ENCODE measurements at regions not wholly inside any gene's neighbourhood (a gene's known extent, or its start where the extent isn't known, plus 50 kb on each side); places are given as distances from the start of the nearest gene placed in this dataset.

DNA sequence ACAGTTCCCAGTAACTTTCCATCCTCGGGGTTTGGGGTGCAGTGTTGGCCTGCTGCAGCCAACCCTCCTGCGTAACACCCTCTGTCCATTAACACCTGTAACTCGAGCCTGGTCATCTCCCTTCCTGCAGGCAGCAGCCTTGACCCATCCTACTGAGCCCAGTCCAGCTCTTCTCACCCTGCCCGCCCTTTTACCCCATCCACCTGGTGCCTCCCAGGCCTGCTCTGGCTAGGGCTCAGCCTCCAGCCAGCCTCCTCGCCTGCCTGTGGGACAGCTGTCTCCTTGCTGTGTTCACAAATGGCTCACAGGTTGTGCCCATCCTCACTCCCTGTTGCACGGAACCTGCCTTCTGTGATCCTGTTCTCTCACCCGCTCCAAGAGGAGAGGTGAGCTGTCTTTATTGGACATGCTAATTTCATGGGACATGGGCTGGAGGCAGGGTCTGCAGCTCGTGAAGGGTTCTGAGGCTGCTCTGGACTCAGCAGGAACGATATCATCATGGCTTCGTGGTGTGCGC, 277.2 kb upstream of the TCERG1L start:
- WGBS (ENCODE audit: insufficient coverage), result 79% methylated on average over 11 of the region's 11 CpGs
- H3K36me3 ChIP-seq (ENCODE audit: control insufficient read depth, insufficient read depth, low read length), result no peaks in the 10 kb centered on the region
- no peaks in the 10 kb centered on the region for H3K4me1 ChIP-seq (ENCODE audit: control insufficient read depth, insufficient read depth, low read length)
- H3K9me3 Mint-ChIP-seq, result peaks cover 0 to 3% of the 10 kb centered on the region in 2 donors
- no peak overlapping the region for H3K4me3 ChIP-seq (ENCODE audit: low read length)
- intact Hi-C loops (cut with micrococcal nuclease), result no loop called here
- H3K27me3 Mint-ChIP-seq (ENCODE audit: low read depth in 2 of 2), result peaks cover 0 to 10% of the 10 kb centered on the region in 2 donors
- no peak overlapping the region for H3K4me3 Mint-ChIP-seq
- H3K4me1 Mint-ChIP-seq, result no peaks in the 10 kb centered on the region
- ATAC-seq (no peak), DNase-seq (no peak)
- no peak overlapping the region for H3K27ac ChIP-seq (ENCODE audit: low read length)
- no peaks in the 10 kb centered on the region for H3K9me3 ChIP-seq (ENCODE audit: control insufficient read depth, insufficient read depth, low read length)
- TF ChIP-seq, protein P1, sequence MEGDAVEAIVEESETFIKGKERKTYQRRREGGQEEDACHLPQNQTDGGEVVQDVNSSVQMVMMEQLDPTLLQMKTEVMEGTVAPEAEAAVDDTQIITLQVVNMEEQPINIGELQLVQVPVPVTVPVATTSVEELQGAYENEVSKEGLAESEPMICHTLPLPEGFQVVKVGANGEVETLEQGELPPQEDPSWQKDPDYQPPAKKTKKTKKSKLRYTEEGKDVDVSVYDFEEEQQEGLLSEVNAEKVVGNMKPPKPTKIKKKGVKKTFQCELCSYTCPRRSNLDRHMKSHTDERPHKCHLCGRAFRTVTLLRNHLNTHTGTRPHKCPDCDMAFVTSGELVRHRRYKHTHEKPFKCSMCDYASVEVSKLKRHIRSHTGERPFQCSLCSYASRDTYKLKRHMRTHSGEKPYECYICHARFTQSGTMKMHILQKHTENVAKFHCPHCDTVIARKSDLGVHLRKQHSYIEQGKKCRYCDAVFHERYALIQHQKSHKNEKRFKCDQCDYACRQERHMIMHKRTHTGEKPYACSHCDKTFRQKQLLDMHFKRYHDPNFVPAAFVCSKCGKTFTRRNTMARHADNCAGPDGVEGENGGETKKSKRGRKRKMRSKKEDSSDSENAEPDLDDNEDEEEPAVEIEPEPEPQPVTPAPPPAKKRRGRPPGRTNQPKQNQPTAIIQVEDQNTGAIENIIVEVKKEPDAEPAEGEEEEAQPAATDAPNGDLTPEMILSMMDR (IDR thresholded peaks at IDR 0.05), result no peak
- no peaks in the 10 kb centered on the region for H3K36me3 Mint-ChIP-seq
- H3K27me3 ChIP-seq (ENCODE audit: control insufficient read depth, insufficient read depth, low read length), result no peaks in the 10 kb centered on the region
- no peak overlapping the region for H3K27ac Mint-ChIP-seq

DNA sequence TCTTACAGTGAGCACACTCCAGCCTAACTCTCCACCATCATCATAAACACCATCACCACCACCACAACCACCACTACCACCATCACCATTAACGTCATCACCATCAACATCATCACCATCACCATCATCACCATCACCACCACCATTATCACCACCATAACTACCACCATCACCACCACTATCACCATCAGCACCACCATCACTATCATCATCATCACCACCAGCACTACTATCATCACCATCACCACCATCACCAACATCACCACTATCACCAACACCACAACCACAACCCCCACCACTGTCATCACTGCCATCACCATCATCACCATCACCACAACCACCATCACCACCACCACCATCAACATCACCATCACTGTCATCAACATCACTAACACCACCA, 279.0 kb upstream of the TCERG1L start:
- Mint-ChIP-seq H3K9me3 (peaks cover 0 to 3% of the 10 kb centered on the region in 2 donors), H3K36me3 (no peaks in the 10 kb centered on the region), H3K4me3 (no peak overlapping the region), H3K4me1 (no peaks in the 10 kb centered on the region), H3K27ac (no peak overlapping the region), H3K27me3 (ENCODE audit: low read depth in 2 of 2) (peaks cover 0 to 9% of the 10 kb centered on the region in 2 donors)
- Histone ChIP-seq H3K27ac (ENCODE audit: low read length) (no peak overlapping the region), H3K27me3 (ENCODE audit: control insufficient read depth, insufficient read depth, low read length) (no peaks in the 10 kb centered on the region), H3K36me3 (ENCODE audit: control insufficient read depth, insufficient read depth, low read length) (no peaks in the 10 kb centered on the region), H3K4me3 (ENCODE audit: low read length) (no peak overlapping the region), H3K9me3 (ENCODE audit: control insufficient read depth, insufficient read depth, low read length) (no peaks in the 10 kb centered on the region), H3K4me1 (ENCODE audit: control insufficient read depth, insufficient read depth, low read length) (no peaks in the 10 kb centered on the region)
- ATAC-seq (no peak), DNase-seq (no peak)
- intact Hi-C loops (cut with micrococcal nuclease), result no loop called here
- 75% methylated on average over 1 of the region's 1 CpG for WGBS (ENCODE audit: insufficient coverage)
- TF ChIP-seq, protein P1 (IDR thresholded peaks at IDR 0.05), result no peak

DNA sequence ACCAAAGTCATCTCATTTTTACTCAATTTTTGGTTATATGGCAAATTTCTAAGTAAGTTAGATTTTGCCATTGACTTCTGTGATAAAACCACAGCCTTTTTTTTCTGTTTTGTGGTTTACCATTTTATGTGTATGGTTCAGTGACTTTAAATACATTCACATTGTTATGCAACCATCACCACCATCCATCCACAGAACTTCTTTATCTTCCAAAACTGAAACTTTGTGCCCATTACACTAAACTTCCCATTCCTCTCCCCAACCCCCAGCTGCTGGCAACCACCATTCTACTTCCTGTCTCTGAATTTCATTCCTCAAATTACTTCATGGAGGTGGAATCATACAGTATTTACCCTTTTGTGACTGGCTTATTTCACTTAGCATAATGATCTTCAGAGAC, 280.4 kb upstream of the TCERG1L start:
- H3K9me3 ChIP-seq (ENCODE audit: control insufficient read depth, insufficient read depth, low read length), result no peaks in the 10 kb centered on the region
- no peak for ATAC-seq
- H3K4me3 Mint-ChIP-seq, result no peak overlapping the region
- H3K27me3 Mint-ChIP-seq (ENCODE audit: low read depth in 2 of 2), result peaks cover 0 to 3% of the 10 kb centered on the region in 2 donors
- TF ChIP-seq, protein P1 (IDR thresholded peaks at IDR 0.05), result no peak
- no peaks in the 10 kb centered on the region for H3K4me1 Mint-ChIP-seq
- no peaks in the 10 kb centered on the region for H3K27me3 ChIP-seq (ENCODE audit: control insufficient read depth, insufficient read depth, low read length)
- H3K36me3 Mint-ChIP-seq, result no peaks in the 10 kb centered on the region
- no peak overlapping the region for H3K27ac Mint-ChIP-seq
- no peaks in the 10 kb centered on the region for H3K36me3 ChIP-seq (ENCODE audit: control insufficient read depth, insufficient read depth, low read length)
- DNase-seq, result no peak
- H3K27ac ChIP-seq (ENCODE audit: low read length), result no peak overlapping the region
- H3K4me1 ChIP-seq (ENCODE audit: control insufficient read depth, insufficient read depth, low read length), result no peaks in the 10 kb centered on the region
- peaks cover 0 to 3% of the 10 kb centered on the region in 2 donors for H3K9me3 Mint-ChIP-seq
- intact Hi-C loops (cut with micrococcal nuclease), result no loop called here
- H3K4me3 ChIP-seq (ENCODE audit: low read length), result no peak overlapping the region

DNA sequence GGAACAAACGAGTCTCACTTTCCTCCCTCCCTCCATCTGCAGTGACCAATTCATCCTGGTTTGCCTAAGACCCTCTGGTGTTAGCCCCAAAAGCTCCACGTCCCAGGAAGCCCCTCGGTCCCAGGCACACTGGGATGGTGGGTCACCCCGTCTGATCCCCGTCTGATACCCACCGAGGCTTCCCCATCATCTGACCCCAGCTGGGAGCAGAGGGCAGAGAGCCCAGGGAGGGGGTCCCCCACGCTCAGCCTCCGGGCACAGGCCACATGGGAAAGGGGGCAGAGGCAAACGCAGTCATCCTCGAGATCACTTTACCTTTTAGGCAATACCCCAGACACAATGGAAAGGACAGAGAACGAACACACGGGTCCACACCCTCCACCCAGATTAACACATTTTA, 291.6 kb upstream of the PPP2R2D start:
- no peaks in the 10 kb centered on the region for H3K36me3 ChIP-seq (ENCODE audit: control insufficient read depth, insufficient read depth, low read length)
- no peak overlapping the region for H3K27ac ChIP-seq (ENCODE audit: low read length)
- H3K4me1 ChIP-seq (ENCODE audit: control insufficient read depth, insufficient read depth, low read length), result no peaks in the 10 kb centered on the region
- no peaks in the 10 kb centered on the region for H3K9me3 ChIP-seq (ENCODE audit: control insufficient read depth, insufficient read depth, low read length)
- TF ChIP-seq, protein P1 (IDR thresholded peaks at IDR 0.05), result no peak
- WGBS (ENCODE audit: insufficient coverage), result 86% methylated on average over 12 of the region's 12 CpGs
- peaks cover 11 to 25% of the 10 kb centered on the region in 2 donors for H3K27me3 Mint-ChIP-seq (ENCODE audit: low read depth in 2 of 2)
- H3K27ac Mint-ChIP-seq, result no peak overlapping the region
- intact Hi-C loops (cut with micrococcal nuclease), result no loop called here
- no peaks in the 10 kb centered on the region for H3K4me1 Mint-ChIP-seq
- no peaks in the 10 kb centered on the region for H3K27me3 ChIP-seq (ENCODE audit: control insufficient read depth, insufficient read depth, low read length)
- H3K4me3 ChIP-seq (ENCODE audit: low read length), result no peak overlapping the region
- H3K36me3 Mint-ChIP-seq, result no peaks in the 10 kb centered on the region
- no peak overlapping the region for H3K4me3 Mint-ChIP-seq
- H3K9me3 Mint-ChIP-seq, result peaks cover 3 to 5% of the 10 kb centered on the region in 2 donors
- ATAC-seq, result no peak
- DNase-seq, result no peak

Measured in natural killer cell (primary cell).